K562 (cell line): ENCODE measurements at regions not wholly inside any gene's neighbourhood (a gene's known extent, or its start where the extent isn't known, plus 50 kb on each side); places are given as distances from the start of the nearest gene placed in this dataset.

Experiments used
- ATAC-seq: fragments of 200-7000 bp; cut with Tn5 transposase; 3 replicates; pipeline ENCODE4 v1.9.1; 2020; ENCODE audit warnings: moderate library complexity
- BruUV-seq: library from RNA; stranded (reverse); fragments of 400-500 nt; replicated peaks from 2 replicates; lab custom pipeline; 2021; lab: Mats Ljungman, UMichigan
- CTCF ChIA-PET: fragments of 300-600 bp; formaldehyde crosslinking; extraction: SDS; loops from one replicate; lab custom pipeline; 2021; ENCODE audit warnings: low intra/inter-chr PET ratio; lab: Yijun Ruan, JAX
- POLR2A ChIA-PET: fragments of 300-600, 350-650 bp; sonication (Branson Sonifier 250); formaldehyde crosslinking; extraction: SDS; loops from one replicate; lab custom pipeline; 2021; ENCODE audit warnings: antibody characterized with exemption, inconsistent platforms; lab: Yijun Ruan, JAX
- DNase-seq, 4 experiments: peaks; one replicate each; pipeline versions ENCODE4 v3.0.0 to v3.0.0-alpha.2; 2011 to 2018; ENCODE audit warnings: low spot score in 3 of 4, mixed read lengths in 3 of 4; ENCODE audit errors: extremely low read depth in 1 of 4
- FAIRE-seq: peaks from 2 replicates; lab custom pipeline; 2011; peaks lifted over from hg19 to GRCh38; lab: Jason Lieb, UNC
- H2AFZ ChIP-seq: 2 replicates; pipeline ENCODE4 v1.6.0; 2011; ENCODE audit warnings: low read depth, low read length, control low read depth, inconsistent platforms
- H3K27ac ChIP-seq: fragments of 200-600 bp; 3 replicates; pipeline ENCODE4 v1.8.0; 2011; ENCODE audit warnings: low read depth, mild to moderate bottlenecking, control low read depth, inconsistent platforms, low read length, moderate library complexity, mixed read lengths; ENCODE audit errors: extremely low read depth
- H3K27me3 ChIP-seq, 2 experiments: fragments of 300-600 bp in 1 of 2; 2 replicates in 1 of 2; 3 replicates in 1 of 2; pipeline versions ENCODE4 v1.6.0 to v1.8.0; 2011; ENCODE audit warnings: inconsistent platforms in 2 of 2, low read length in 2 of 2, mild to moderate bottlenecking in 1 of 2, mixed read lengths in 1 of 2, moderate library complexity in 1 of 2; ENCODE audit not compliant: control insufficient read depth in 2 of 2, insufficient read depth in 2 of 2
- H3K36me3 ChIP-seq: fragments of 300-600 bp; 3 replicates; pipeline ENCODE4 v1.8.0; 2011; ENCODE audit warnings: mild to moderate bottlenecking, low read length, inconsistent platforms; ENCODE audit not compliant: control insufficient read depth, insufficient read depth
- H3K4me1 ChIP-seq, 2 experiments: fragments of 200-600 bp in 1 of 2; replicated peaks in 1 of 2; 2 replicates in 1 of 2; 3 replicates in 1 of 2; pipeline versions ENCODE4 v1.5.1 to v1.8.0; 2011; ENCODE audit warnings: inconsistent platforms in 2 of 2, low read length in 2 of 2, mild to moderate bottlenecking in 1 of 2, mixed read lengths in 1 of 2, moderate library complexity in 1 of 2; ENCODE audit not compliant: control insufficient read depth in 2 of 2, insufficient read depth in 2 of 2
- H3K4me2 ChIP-seq: 2 replicates; pipeline ENCODE4 v1.6.1; 2011; ENCODE audit warnings: low read length, control low read depth, inconsistent platforms, mixed read lengths; ENCODE audit not compliant: insufficient read depth
- H3K4me3 ChIP-seq: fragments of 200-600 bp; sonication (generic), shearing (Covaris generic); 2 replicates; pipeline ENCODE4 v1.5.1; 2016; ENCODE audit warnings: control low read depth, inconsistent platforms
- H3K79me2 ChIP-seq: fragments of 200-600 bp; 3 replicates; pipeline ENCODE4 v1.8.0; 2011; ENCODE audit warnings: low read length, inconsistent platforms; ENCODE audit not compliant: control insufficient read depth, insufficient read depth
- H3K9ac ChIP-seq, 2 experiments: 2 replicates each; pipeline versions ENCODE4 v1.6.0 to v1.6.1; 2011; ENCODE audit warnings: low read depth in 2 of 2, low read length in 2 of 2, control low read depth in 1 of 2, inconsistent platforms in 1 of 2, mild to moderate bottlenecking in 1 of 2, mixed read lengths in 1 of 2; ENCODE audit not compliant: insufficient read depth in 1 of 2
- H3K9me1 ChIP-seq: one replicate; pipeline ENCODE4 v1.6.0; 2011; ENCODE audit warnings: inconsistent platforms, mild to moderate bottlenecking, low read length, moderate library complexity; ENCODE audit not compliant: control insufficient read depth, insufficient read depth
- H3K9me3 ChIP-seq: replicated peaks from 2 replicates; pipeline ENCODE4 v1.5.1; 2011; ENCODE audit warnings: low read depth, low read length, inconsistent platforms; ENCODE audit not compliant: control insufficient read depth, insufficient read depth
- H4K20me1 ChIP-seq: replicated peaks from 2 replicates; pipeline ENCODE4 v1.6.1; 2011; ENCODE audit warnings: low read length, inconsistent platforms, mixed read lengths; ENCODE audit not compliant: control insufficient read depth, insufficient read depth
- BRCA1 ChIP-seq, 2 experiments: fragments of 450-650 bp in 1 of 2; sonication (generic) in 1 of 2; formaldehyde crosslinking in 1 of 2; IDR thresholded peaks; 2 replicates each; pipeline versions ENCODE4 v1.5.0 to v1.6.1; 2017 to 2020; ENCODE audit warnings: mild to moderate bottlenecking in 1 of 2, missing genetic modification reagents in 1 of 2
- CAMTA2 ChIP-seq: fragments of 250-450 bp; sonication (Bioruptor Pico); conservative IDR thresholded peaks from 2 replicates; pipeline ENCODE4 v1.5.1; 2022
- CXXC5 ChIP-seq: fragments of 250-450 bp; sonication (Bioruptor Pico); IDR thresholded peaks from 2 replicates; pipeline ENCODE4 v1.8.0; 2022; ENCODE audit warnings: inconsistent platforms, mild to moderate bottlenecking, moderate library complexity
- DNMT1 ChIP-seq: fragments of 450-650 bp; IDR thresholded peaks from 2 replicates; pipeline ENCODE4 v1.6.1; 2016; ENCODE audit warnings: antibody characterized with exemption, mild to moderate bottlenecking
- ETV1 ChIP-seq: fragments of 450-650 bp; conservative IDR thresholded peaks from 2 replicates; pipeline ENCODE4 v1.6.1; 2016; ENCODE audit warnings: missing genetic modification characterization, control low read depth, low read depth, missing compliant biosample characterization
- FOS ChIP-seq: IDR thresholded peaks from 3 replicates; pipeline ENCODE4 v1.6.1; 2011; ENCODE audit not compliant: insufficient read length; ENCODE audit errors: extremely low read depth
- GTF2E2 ChIP-seq: fragments of 200-800 bp; sonication (Bioruptor generic); IDR thresholded peaks from 2 replicates; pipeline ENCODE4 v1.6.1; 2016; ENCODE audit warnings: missing genetic modification characterization, missing compliant biosample characterization
- HES1 ChIP-seq: fragments of 450-650 bp; IDR thresholded peaks from 2 replicates; pipeline ENCODE4 v1.6.1; 2016; ENCODE audit warnings: low read depth, mild to moderate bottlenecking, moderate library complexity
- HNRNPUL1 ChIP-seq: fragments of 200-400 bp; formaldehyde crosslinking; IDR thresholded peaks from 2 replicates; pipeline ENCODE4 v1.6.1; 2017; ENCODE audit warnings: low read length
- KAT7 ChIP-seq: sonication (generic); formaldehyde crosslinking; IDR thresholded peaks from 2 replicates; pipeline ENCODE4 v1.8.0; 2022; ENCODE audit warnings: missing genetic modification reagents, mild to moderate bottlenecking, borderline replicate concordance
- NR3C1 ChIP-seq: sonication (generic); formaldehyde crosslinking; IDR thresholded peaks from 2 replicates; pipeline ENCODE4 v1.8.1; 2022; ENCODE audit warnings: missing genetic modification reagents
- PHB ChIP-seq: fragments of 250-450 bp; sonication (Bioruptor Pico); IDR thresholded peaks from 2 replicates; pipeline ENCODE4 v1.5.0; 2021
- PHTF2 ChIP-seq: fragments of 250-450 bp; sonication (Bioruptor Pico); IDR thresholded peaks from 2 replicates; pipeline ENCODE4 v1.5.0; 2021; ENCODE audit warnings: mild to moderate bottlenecking
- POLR3A ChIP-seq: IDR thresholded peaks from 2 replicates; pipeline ENCODE4 v1.6.1; 2011; ENCODE audit warnings: borderline replicate concordance, mild to moderate bottlenecking, moderate library complexity; ENCODE audit not compliant: insufficient read length, insufficient read depth; ENCODE audit errors: extremely low read depth
- POLR3G ChIP-seq: IDR thresholded peaks from 2 replicates; pipeline ENCODE4 v1.6.1; 2011; ENCODE audit not compliant: insufficient read length, insufficient replicate concordance; ENCODE audit errors: extremely low read depth
- PTBP1 ChIP-seq: fragments of 200-400 bp; formaldehyde crosslinking; IDR thresholded peaks from 2 replicates; pipeline ENCODE4 v1.6.1; 2017; ENCODE audit warnings: low read depth, low read length
- PTRF ChIP-seq: fragments of 450-650 bp; IDR thresholded peaks from 2 replicates; pipeline ENCODE4 v1.6.1; 2016; ENCODE audit warnings: mild to moderate bottlenecking, missing genetic modification characterization, missing compliant biosample characterization
- RB1 ChIP-seq: fragments of 450-650 bp; IDR thresholded peaks from 2 replicates; pipeline ENCODE4 v1.6.1; 2017; ENCODE audit warnings: low read depth, mild to moderate bottlenecking
- RFX5 ChIP-seq: IDR thresholded peaks from 2 replicates; pipeline ENCODE4 v1.6.1; 2011; ENCODE audit warnings: low read depth, mild to moderate bottlenecking, improper control_type of control experiment, low read length
- TCF7L2 ChIP-seq: fragments of 150-350 bp; IDR thresholded peaks from 2 replicates; pipeline ENCODE4 v1.6.1; 2016; ENCODE audit warnings: low read depth, mild to moderate bottlenecking, low read length, moderate library complexity
- U2AF1 ChIP-seq: fragments of 200-400 bp; formaldehyde crosslinking; optimal IDR thresholded peaks from 2 replicates; pipeline ENCODE3; 2017; ENCODE audit warnings: mild to moderate bottlenecking, low read depth, low read length, moderate library complexity
- ZFPM2 ChIP-seq: fragments of 250-450 bp; sonication (Bioruptor Pico); IDR thresholded peaks from 2 replicates; pipeline ENCODE4 v1.5.1; 2022; ENCODE audit warnings: mild to moderate bottlenecking
- ZNF124 ChIP-seq: sonication (generic); formaldehyde crosslinking; IDR thresholded peaks from 2 replicates; pipeline ENCODE4 v1.8.1; 2022; ENCODE audit warnings: missing genetic modification reagents
- ZNF347 ChIP-seq: fragments of 450-650 bp; formaldehyde crosslinking; IDR thresholded peaks from 2 replicates; pipeline ENCODE4 v1.4.0; 2020; ENCODE audit warnings: low read depth, mild to moderate bottlenecking, moderate library complexity
- ZNF354B ChIP-seq: fragments of 250-450 bp; sonication (Bioruptor Pico); IDR thresholded peaks from 2 replicates; pipeline ENCODE4 v1.4.0; 2020
- ZNF41 ChIP-seq: fragments of 250-450 bp; sonication (Bioruptor Pico); conservative IDR thresholded peaks from 2 replicates; pipeline ENCODE4 v1.4.0; 2020; ENCODE audit warnings: mild to moderate bottlenecking
- WGBS: fragments of 100-300 bp; shearing (Covaris generic); methylation state at CpG from one replicate; pipeline ENCODE4 v1.1.6; 2016; ENCODE audit warnings: low coverage, mixed read lengths; ENCODE audit not compliant: insufficient coverage; ENCODE audit errors: missing lambda C conversion rate; 5-methylcytosine and 5-hydroxymethylcytosine counted together
- in situ Hi-C: fragments of 300-500 bp; cut with MboI; formaldehyde crosslinking; loops from 4 replicates; pipeline ENCODE4 v1.15.0; 2018; ENCODE audit warnings: inconsistent platforms, mixed read lengths
- intact Hi-C: fragments of 100-400 bp; cut with micrococcal nuclease; formaldehyde crosslinking; loops from 2 replicates; pipeline ENCODE4 v1.14.2; 2022

DNA sequence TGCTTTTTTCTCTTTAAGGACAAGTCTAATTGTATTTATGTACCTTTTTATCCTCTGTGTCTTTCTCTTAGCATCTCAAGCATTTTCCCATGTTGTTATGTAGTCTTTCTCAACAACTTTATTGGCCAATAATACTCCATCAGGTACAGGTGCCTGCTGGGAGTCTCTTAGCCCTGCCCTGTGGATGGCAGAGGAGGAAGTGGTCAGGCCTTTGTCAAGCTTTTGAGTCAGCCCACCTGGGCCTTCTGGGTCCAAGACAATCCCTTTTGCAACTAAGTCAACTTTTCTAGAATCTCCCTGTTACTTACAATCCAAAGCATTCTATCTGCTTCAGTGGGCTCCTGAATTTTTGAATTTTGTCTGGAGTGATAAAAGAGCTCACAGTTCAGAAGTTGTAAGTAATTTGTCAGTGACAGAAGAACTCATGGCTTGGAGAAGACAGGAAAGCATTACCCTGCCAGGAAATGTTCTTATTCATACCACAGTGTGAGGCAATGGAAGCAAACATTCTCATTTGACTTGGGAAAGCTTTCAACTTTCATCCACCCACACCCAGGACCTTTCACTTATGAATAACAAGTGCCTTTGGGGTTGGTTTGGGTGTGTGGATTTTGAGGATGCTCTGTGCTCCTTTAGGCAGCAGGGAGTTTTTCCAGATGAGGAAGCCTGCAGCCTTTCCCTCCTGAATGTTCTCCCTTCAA is 200.0 kb upstream of the S1PR3 start (continued):
- TF ChIP-seq HES1 (no peak), PHTF2 (CRISPR knock-in tag) (no peak), U2AF1 (no peak), ZNF347 (CRISPR knock-in tag) (no peak), ZNF41 (no peak), DNMT1 (no peak)

- no peaks in the 10 kb centered on the region for H3K36me3 ChIP-seq
- intact Hi-C loops (no loop called here), in situ Hi-C loops (no loop called here)
- DNase-seq = no peak
- H3K9me1 ChIP-seq = no peaks in the 10 kb centered on the region
- H4K20me1 ChIP-seq = no peaks in the 10 kb centered on the region
- no peaks in the 10 kb centered on the region for H3K27me3 ChIP-seq
- WGBS = 46% methylated on average over 3 of the region's 3 CpGs
- no peaks in the 10 kb centered on the region; a peak in 3 of 5 replicates for H3K4me1 ChIP-seq
- H3K9ac ChIP-seq = no peak overlapping the region
- FAIRE-seq = no peak
- H3K9me3 ChIP-seq = no peaks in the 10 kb centered on the region; the same call in none of the 2 replicates
- H3K27ac ChIP-seq = no peak overlapping the region
- H3K4me2 ChIP-seq = no peak overlapping the region
- H2AFZ ChIP-seq = no peak overlapping the region
- no peak for ATAC-seq
- no peaks in the 10 kb centered on the region for H3K79me2 ChIP-seq
- no TSS peak for BruUV-seq
- ChIA-PET CTCF (no interaction called here), POLR2A (interaction anchor here (1.2 kb wide), 1 partner anchor 14 kb away, joined by 3 read pairs; no protein-coding TSS in a partner anchor)
- H3K4me3 ChIP-seq = no peak overlapping the region
- TF ChIP-seq POLR3G = no peak
- no peak for TF ChIP-seq ZNF354B (CRISPR knock-in tag)
- no peak for TF ChIP-seq PHB
- no peak for TF ChIP-seq KAT7 (CRISPR knock-in tag)
- no peak for TF ChIP-seq RFX5
- TF ChIP-seq POLR3A = no peak
- TF ChIP-seq ZFPM2 (CRISPR knock-in tag) = no peak
- no peak for TF ChIP-seq RB1
- TF ChIP-seq BRCA1 (IDR thresholded peaks at IDR 0.05) = no peak
- no peak for TF ChIP-seq BRCA1 (CRISPR knock-in tag; IDR thresholded peaks at IDR 0.05)
- TF ChIP-seq PTBP1 = no peak
- no peak for TF ChIP-seq TCF7L2
- TF ChIP-seq CAMTA2 (CRISPR knock-in tag) = no peak
- no peak for TF ChIP-seq ETV1 (tag)
- TF ChIP-seq PTRF (tag) = no peak
- no peak for TF ChIP-seq CXXC5 (CRISPR knock-in tag)
- TF ChIP-seq ZNF124 (CRISPR knock-in tag) = no peak
- TF ChIP-seq GTF2E2 (tag) = no peak
- TF ChIP-seq NR3C1 (CRISPR knock-in tag) = no peak
- no peak for TF ChIP-seq FOS
- TF ChIP-seq HNRNPUL1 = no peak
These were observed 198.8 kb upstream of the S1PR3 start for GRCh38 chr9:88792502-88792901.
